ENCODE measurements at regions not wholly inside any gene's neighbourhood (a gene's known extent, or its start where the extent isn't known, plus 50 kb on each side); places are given as distances from the start of the nearest gene placed in this dataset.

GRCh38 chr2:120875431-120875830, 139.8 kb downstream of the GLI2 start:
- TF ChIP-seq CTCF (IDR thresholded peaks at IDR 0.05; ENCODE audit: poor library complexity) (no peak), EZH2 (IDR thresholded peaks at IDR 0.05; ENCODE audit: borderline replicate concordance) (no peak), EZH2phosphoT487 (IDR thresholded peaks at IDR 0.05; ENCODE audit: low read depth, severe bottlenecking, unreplicated experiment) (no peak)
